ENCODE measurements at regions not wholly inside any gene's neighbourhood (a gene's known extent, or its start where the extent isn't known, plus 50 kb on each side); places are given as distances from the start of the nearest gene placed in this dataset.

DNA sequence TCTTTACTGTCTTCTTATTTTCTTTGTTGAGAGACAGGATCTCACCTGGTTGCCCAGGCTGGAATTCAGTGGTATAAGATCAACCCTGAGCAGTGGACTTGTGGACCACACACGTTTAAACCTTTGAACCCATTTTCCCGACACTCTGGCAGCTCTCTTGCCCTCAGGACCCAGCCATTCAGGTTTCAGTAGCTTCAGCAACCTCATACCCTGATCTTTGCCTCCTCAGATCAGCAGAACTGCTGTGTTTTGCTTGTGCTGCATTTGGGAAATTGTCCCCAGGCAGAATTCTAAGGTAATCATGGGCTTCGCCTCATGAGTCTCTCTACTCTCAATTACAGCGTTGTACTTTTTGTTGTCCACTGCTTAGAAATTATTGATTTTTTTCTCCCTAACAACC lies 317.6 kb upstream of the KIAA1217 start:
- H3K27me3 ChIP-seq (ENCODE audit: insufficient read depth, low read depth), result no peaks in the 10 kb centered on the region
- H3K36me3 ChIP-seq (ENCODE audit: low read depth), result no peaks in the 10 kb centered on the region
- intact Hi-C loops (cut with micrococcal nuclease; ENCODE audit: unreplicated experiment), result no loop called here
- DNase-seq, result no peak
- H2AFZ ChIP-seq, result no peak overlapping the region
- CTCF ChIA-PET, result no interaction called here
- TF ChIP-seq CTCF (conservative IDR thresholded peaks at IDR 0.05), result no peak
- TF ChIP-seq EZH2 (IDR thresholded peaks at IDR 0.05; ENCODE audit: low read depth), result no peak
- POLR2A ChIA-PET (ENCODE audit: unreplicated experiment), result no interaction called here
- H3K9me2 ChIP-seq (ENCODE audit: insufficient read depth), result no peaks in the 10 kb centered on the region
- no peaks in the 10 kb centered on the region for H4K20me1 ChIP-seq (ENCODE audit: insufficient read depth)
- no peaks in the 10 kb centered on the region for H3F3A ChIP-seq (ENCODE audit: insufficient read depth, low read depth)
- no peak overlapping the region for H3K4me3 ChIP-seq
- H3K27ac ChIP-seq, result no peak overlapping the region
- H3K4me1 ChIP-seq (replicated peaks; ENCODE audit: insufficient read depth), result no peaks in the 10 kb centered on the region
- no TSS peak for BruUV-seq (replicated peaks)
- no peaks in the 10 kb centered on the region for H3K79me2 ChIP-seq (ENCODE audit: low read depth)
- no peak overlapping the region for H3K4me2 ChIP-seq
- no peaks in the 10 kb centered on the region for H3K9me3 ChIP-seq (ENCODE audit: insufficient read depth, low read depth)

DNA sequence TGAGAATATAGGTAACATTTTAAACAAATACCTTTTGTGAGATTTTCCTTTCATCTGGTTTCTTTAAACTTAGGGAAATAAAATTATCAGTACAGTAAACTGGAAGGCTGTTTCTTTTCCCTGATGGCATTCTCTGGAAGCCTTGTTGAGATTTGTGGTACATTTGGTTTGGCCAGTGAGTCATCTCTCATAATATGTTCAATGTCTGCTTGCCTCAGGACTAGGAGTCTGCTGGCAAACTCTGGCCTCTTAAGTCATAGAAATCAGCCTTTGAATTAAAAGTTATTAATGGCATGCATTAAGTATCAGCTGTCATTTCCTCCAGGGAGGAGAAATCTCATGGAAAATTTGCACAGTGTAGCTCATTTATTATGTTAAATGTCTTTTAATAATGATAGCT lies 316.6 kb upstream of the KIAA1217 start:
- intact Hi-C loops (cut with micrococcal nuclease; ENCODE audit: unreplicated experiment), result no loop called here
- Histone ChIP-seq H3K9me2 (ENCODE audit: insufficient read depth) (no peaks in the 10 kb centered on the region), H3K36me3 (ENCODE audit: low read depth) (no peaks in the 10 kb centered on the region), H3K4me2 (no peak overlapping the region), H3K4me1 (replicated peaks; ENCODE audit: insufficient read depth) (no peaks in the 10 kb centered on the region), H2AFZ (no peak overlapping the region), H3K9me3 (ENCODE audit: insufficient read depth, low read depth) (no peaks in the 10 kb centered on the region), H3K27me3 (ENCODE audit: insufficient read depth, low read depth) (no peaks in the 10 kb centered on the region), H3F3A (ENCODE audit: insufficient read depth, low read depth) (no peaks in the 10 kb centered on the region), H3K79me2 (ENCODE audit: low read depth) (no peaks in the 10 kb centered on the region), H4K20me1 (ENCODE audit: insufficient read depth) (no peaks in the 10 kb centered on the region), H3K27ac (no peak overlapping the region), H3K4me3 (no peak overlapping the region)
- no TSS peak for BruUV-seq (replicated peaks)
- no peak for DNase-seq
- CTCF ChIA-PET, result no interaction called here
- TF ChIP-seq CTCF (conservative IDR thresholded peaks at IDR 0.05) (no peak), EZH2 (IDR thresholded peaks at IDR 0.05; ENCODE audit: low read depth) (no peak)
- POLR2A ChIA-PET (ENCODE audit: unreplicated experiment), result no interaction called here

DNA sequence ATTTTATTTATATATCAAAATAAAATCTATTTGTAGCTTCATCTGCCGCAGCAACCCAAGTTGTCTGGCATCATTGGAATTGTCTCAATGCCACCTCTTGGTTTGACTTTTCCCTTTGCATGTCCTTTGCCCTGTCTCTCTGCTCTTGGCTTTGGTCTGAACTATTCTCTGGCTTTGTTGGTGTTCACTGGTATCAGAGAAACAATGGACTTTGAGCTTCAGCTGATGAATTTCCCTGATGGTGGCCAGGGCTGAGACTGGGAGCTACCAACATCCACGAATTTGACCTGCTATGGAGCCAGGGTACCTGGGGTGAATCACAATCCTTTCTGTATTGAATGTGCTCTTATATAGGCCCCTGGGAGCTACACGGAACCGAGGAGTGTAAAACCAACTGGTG lies 311.7 kb upstream of the KIAA1217 start:
- no peaks in the 10 kb centered on the region for H3K27me3 ChIP-seq (ENCODE audit: insufficient read depth, low read depth)
- no peaks in the 10 kb centered on the region for H3F3A ChIP-seq (ENCODE audit: insufficient read depth, low read depth)
- H3K9me2 ChIP-seq (ENCODE audit: insufficient read depth), result no peaks in the 10 kb centered on the region
- DNase-seq, result no peak
- no peak for TF ChIP-seq CTCF (conservative IDR thresholded peaks at IDR 0.05)
- no peak for TF ChIP-seq EZH2 (IDR thresholded peaks at IDR 0.05; ENCODE audit: low read depth)
- H3K4me3 ChIP-seq, result no peak overlapping the region
- intact Hi-C loops (cut with micrococcal nuclease; ENCODE audit: unreplicated experiment), result no loop called here
- POLR2A ChIA-PET (ENCODE audit: unreplicated experiment), result no interaction called here
- H2AFZ ChIP-seq, result no peak overlapping the region
- H3K4me2 ChIP-seq, result no peak overlapping the region
- no TSS peak for BruUV-seq (replicated peaks)
- CTCF ChIA-PET, result no interaction called here
- H3K9me3 ChIP-seq (ENCODE audit: insufficient read depth, low read depth), result no peaks in the 10 kb centered on the region
- H3K36me3 ChIP-seq (ENCODE audit: low read depth), result no peaks in the 10 kb centered on the region
- H3K27ac ChIP-seq, result no peak overlapping the region
- H4K20me1 ChIP-seq (ENCODE audit: insufficient read depth), result no peaks in the 10 kb centered on the region
- no peaks in the 10 kb centered on the region for H3K79me2 ChIP-seq (ENCODE audit: low read depth)
- no peaks in the 10 kb centered on the region for H3K4me1 ChIP-seq (replicated peaks; ENCODE audit: insufficient read depth)
